ENCODE measurements at regions not wholly inside any gene's neighbourhood (a gene's known extent, or its start where the extent isn't known, plus 50 kb on each side); places are given as distances from the start of the nearest gene placed in this dataset.

DNA sequence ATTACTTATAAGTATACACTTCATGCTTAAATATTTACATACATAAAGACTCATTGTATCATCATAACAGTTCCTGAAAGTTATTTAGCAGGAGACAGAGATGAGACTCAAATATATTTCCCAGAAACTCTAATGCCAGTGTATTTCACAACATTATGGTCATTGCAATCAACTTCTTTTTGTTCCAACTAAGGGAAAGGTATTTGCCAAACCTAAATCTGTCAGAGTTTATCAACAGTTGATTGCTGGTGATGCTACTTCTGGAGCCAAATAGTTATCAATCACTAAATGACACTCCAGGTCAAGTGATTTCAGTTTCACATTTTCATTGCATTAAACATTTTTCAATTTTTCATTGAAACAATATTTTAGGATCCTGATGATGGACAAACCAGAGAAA is 72.1 kb upstream of the AVPR1A start:
- TF ChIP-seq, protein P1, sequence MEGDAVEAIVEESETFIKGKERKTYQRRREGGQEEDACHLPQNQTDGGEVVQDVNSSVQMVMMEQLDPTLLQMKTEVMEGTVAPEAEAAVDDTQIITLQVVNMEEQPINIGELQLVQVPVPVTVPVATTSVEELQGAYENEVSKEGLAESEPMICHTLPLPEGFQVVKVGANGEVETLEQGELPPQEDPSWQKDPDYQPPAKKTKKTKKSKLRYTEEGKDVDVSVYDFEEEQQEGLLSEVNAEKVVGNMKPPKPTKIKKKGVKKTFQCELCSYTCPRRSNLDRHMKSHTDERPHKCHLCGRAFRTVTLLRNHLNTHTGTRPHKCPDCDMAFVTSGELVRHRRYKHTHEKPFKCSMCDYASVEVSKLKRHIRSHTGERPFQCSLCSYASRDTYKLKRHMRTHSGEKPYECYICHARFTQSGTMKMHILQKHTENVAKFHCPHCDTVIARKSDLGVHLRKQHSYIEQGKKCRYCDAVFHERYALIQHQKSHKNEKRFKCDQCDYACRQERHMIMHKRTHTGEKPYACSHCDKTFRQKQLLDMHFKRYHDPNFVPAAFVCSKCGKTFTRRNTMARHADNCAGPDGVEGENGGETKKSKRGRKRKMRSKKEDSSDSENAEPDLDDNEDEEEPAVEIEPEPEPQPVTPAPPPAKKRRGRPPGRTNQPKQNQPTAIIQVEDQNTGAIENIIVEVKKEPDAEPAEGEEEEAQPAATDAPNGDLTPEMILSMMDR (IDR thresholded peaks at IDR 0.05; ENCODE audit: low read length), result no peak
- TF ChIP-seq EZH2 (IDR thresholded peaks at IDR 0.05; ENCODE audit: borderline replicate concordance, low read length), result no peak
